Aorta (tissue), 5 donors: ENCODE measurements at regions not wholly inside any gene's neighbourhood (a gene's known extent, or its start where the extent isn't known, plus 50 kb on each side); places are given as distances from the start of the nearest gene placed in this dataset.
"Not testable (repeated sequence)": the region's sequence is repeated elsewhere in the genome, so short reads cannot be mapped to it uniquely, and the experiment has no call there.

Experiments used
- ATAC-seq: fragments of 200-7000 bp; cut with Tn5 transposase; one replicate; pipeline ENCODE4 v1.9.1; 2022; ENCODE audit warnings: moderate library complexity; ENCODE audit not compliant: low FRiP score
- DNase-seq, 2 donors: peaks; one replicate each; pipeline ENCODE4 v3.0.0-alpha.2; 2020
- H3K27ac ChIP-seq, 2 donors: one replicate each; pipeline ENCODE4 v1.5.1; 2013; ENCODE audit warnings: low read length in 2 of 2, mild to moderate bottlenecking in 2 of 2, moderate library complexity in 2 of 2, control low read depth in 1 of 2, inconsistent platforms in 1 of 2, low read depth in 1 of 2
- H3K27me3 ChIP-seq, 2 donors: one replicate each; pipeline ENCODE4 v1.6.1; 2013; ENCODE audit warnings: control low read depth in 1 of 2, low read length in 1 of 2, mild to moderate bottlenecking in 1 of 2, moderate library complexity in 1 of 2; ENCODE audit not compliant: insufficient read depth in 2 of 2, control insufficient read depth in 1 of 2
- H3K36me3 ChIP-seq, 2 donors: one replicate each; pipeline ENCODE4 v1.6.1; 2013; ENCODE audit warnings: control low read depth in 1 of 2, low read length in 1 of 2, mild to moderate bottlenecking in 1 of 2; ENCODE audit not compliant: insufficient read depth in 2 of 2, control insufficient read depth in 1 of 2
- H3K4me1 ChIP-seq, 2 donors: one replicate each; pipeline ENCODE4 v1.6.1; 2013; ENCODE audit warnings: low read length in 2 of 2, control low read depth in 1 of 2, mild to moderate bottlenecking in 1 of 2, moderate library complexity in 1 of 2; ENCODE audit not compliant: insufficient read depth in 2 of 2, control insufficient read depth in 1 of 2
- H3K4me3 ChIP-seq, 2 donors: one replicate each; pipeline ENCODE4 v1.5.1; 2013; ENCODE audit warnings: low read length in 2 of 2, control low read depth in 1 of 2, mild to moderate bottlenecking in 1 of 2
- H3K9me3 ChIP-seq: one replicate; pipeline ENCODE4 v1.6.1; 2013; ENCODE audit warnings: mild to moderate bottlenecking, low read length; ENCODE audit not compliant: control insufficient read depth
- WGBS, 2 donors: extraction: QIAGEN DNeasy Blood & Tissue Kit; methylation state at CpG; one replicate each; pipeline ENCODE4 v1.1.7; 2013; 5-methylcytosine and 5-hydroxymethylcytosine counted together
- intact Hi-C, 2 donors: fragments of 100-400 bp; cut with DNase I; formaldehyde crosslinking; loops; one replicate each; pipeline versions ENCODE4 v1.14.2 to v1.15.0; 2022
- donor health status: healthy with polysubstance abuse.
- donor health status: Bipolar disorder and iron deficiency.
- donor health status: DM: no; HTN: no; CAD: no.
- donor health status: DM: no; HTN: no; CAD: no.
- donor health status: DM: yes; HTN: yes; CAD: no.

GRCh38 chr1:120288814-120289600 is 112.7 kb upstream of the SEC22B start:
- ATAC-seq = peak; percentile 93
- H3K4me1 ChIP-seq, H3K4me3 ChIP-seq, H3K36me3 ChIP-seq, DNase-seq, intact Hi-C loops, H3K9me3 ChIP-seq, H3K27ac ChIP-seq, H3K27me3 ChIP-seq: not testable (repeated sequence)
- WGBS, 2 donors = no CpG with 5 or more reads among the region's 8 CpGs

- DNase-seq, intact Hi-C loops, H3K4me3 ChIP-seq, H3K36me3 ChIP-seq, H3K9me3 ChIP-seq, H3K27ac ChIP-seq, H3K4me1 ChIP-seq, H3K27me3 ChIP-seq: not testable (repeated sequence)
- WGBS, 2 donors = no CpG with 5 or more reads among the region's 6 CpGs
- peak; percentile 78 for ATAC-seq
These were observed 111.8 kb upstream of the SEC22B start for GRCh38 chr1:120288167-120288566.

DNA sequence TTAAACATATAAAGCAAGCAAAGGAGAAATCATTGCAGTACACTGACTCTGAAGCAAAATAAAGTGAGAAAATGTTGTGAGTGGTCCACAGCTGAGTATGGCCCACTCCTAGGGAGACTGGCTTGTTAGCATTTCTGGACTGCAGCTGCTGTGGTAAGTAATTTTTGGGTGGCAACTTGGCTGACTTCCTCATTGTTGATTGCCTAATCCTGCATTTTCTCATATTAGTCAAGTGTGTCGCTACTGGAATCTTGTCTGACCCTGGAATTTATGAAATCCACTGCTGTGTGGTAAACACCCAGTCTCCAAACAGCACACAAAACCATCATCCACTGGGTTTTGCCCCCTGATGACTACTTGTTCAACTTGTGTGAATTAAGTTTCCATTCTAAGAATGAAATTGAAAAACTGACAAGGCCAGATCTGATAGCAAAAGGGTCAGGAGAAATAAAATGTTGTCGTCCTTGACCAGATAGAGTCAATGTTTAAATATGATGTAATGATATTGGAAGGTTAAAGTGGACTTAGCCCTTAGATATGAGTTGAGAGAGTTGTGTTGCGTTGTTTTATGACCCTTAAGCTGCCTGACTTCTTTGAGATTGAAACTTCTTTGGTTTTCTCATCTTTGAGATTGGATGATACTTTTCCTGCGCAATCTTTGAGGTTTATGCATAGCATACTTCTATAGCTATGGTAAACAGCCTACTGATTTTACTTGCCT is 106.6 kb upstream of the SEC22B start:
- intact Hi-C loops, DNase-seq, H3K27me3 ChIP-seq, H3K4me3 ChIP-seq, H3K9me3 ChIP-seq, H3K27ac ChIP-seq, H3K36me3 ChIP-seq, H3K4me1 ChIP-seq: not testable (repeated sequence)
- peak; percentile 68 for ATAC-seq
- no CpG with 5 or more reads among the region's 4 CpGs for WGBS, 2 donors

DNA sequence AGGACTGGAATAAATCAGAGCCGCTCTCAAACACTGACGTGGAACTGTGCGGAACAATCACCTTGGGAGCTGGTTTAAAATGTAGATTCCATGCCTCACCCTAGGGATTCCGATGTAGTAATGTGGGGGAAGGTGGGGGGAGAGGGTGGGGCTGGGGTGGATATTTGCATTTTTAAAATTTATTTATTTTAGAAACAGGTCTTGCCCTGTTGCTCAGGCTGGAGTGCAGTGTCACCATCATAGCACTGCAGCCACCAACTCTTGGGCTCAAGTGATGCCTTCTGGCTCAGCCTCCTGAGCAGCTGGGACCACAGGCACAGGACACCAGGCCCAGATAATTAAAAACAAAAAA is 101.9 kb upstream of the SEC22B start:
- H3K27me3 ChIP-seq, H3K27ac ChIP-seq, DNase-seq, H3K4me1 ChIP-seq, ATAC-seq, H3K36me3 ChIP-seq, H3K9me3 ChIP-seq, H3K4me3 ChIP-seq, intact Hi-C loops: not testable (repeated sequence)
- WGBS, 2 donors = no CpG with 5 or more reads among the region's 4 CpGs

- intact Hi-C loops, H3K27me3 ChIP-seq, DNase-seq, H3K4me3 ChIP-seq, H3K4me1 ChIP-seq, H3K9me3 ChIP-seq, H3K36me3 ChIP-seq, H3K27ac ChIP-seq: not testable (repeated sequence)
- peak; percentile 61 for ATAC-seq
- WGBS, 2 donors = no CpG with 5 or more reads among the region's 26 CpGs
These were observed 101.3 kb upstream of the SEC22B start for GRCh38 chr1:120277428-120278258.

DNA sequence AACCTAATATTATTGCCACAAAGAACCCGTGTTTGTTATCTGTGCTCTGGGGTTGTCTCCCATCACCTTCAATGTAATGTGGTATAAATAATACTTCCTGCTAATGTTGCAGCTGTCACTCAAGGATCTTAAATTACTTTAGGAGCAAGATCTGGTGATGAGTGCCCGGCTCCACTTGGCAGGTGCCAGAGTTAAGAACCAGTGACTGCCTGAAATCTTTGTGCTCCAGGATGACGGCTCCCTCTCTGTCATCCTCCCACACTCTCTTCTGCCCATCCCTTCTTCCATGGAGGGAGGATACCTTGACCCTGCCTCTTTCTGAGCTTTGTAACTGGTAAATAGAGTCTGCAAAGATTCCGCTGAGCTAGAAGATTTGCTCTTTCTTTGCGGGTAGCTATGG is 100.4 kb upstream of the SEC22B start:
- H3K36me3 ChIP-seq, H3K9me3 ChIP-seq, ATAC-seq, H3K4me1 ChIP-seq, H3K27me3 ChIP-seq, DNase-seq, H3K27ac ChIP-seq, H3K4me3 ChIP-seq, intact Hi-C loops: not testable (repeated sequence)
- no CpG with 5 or more reads among the region's 5 CpGs for WGBS, 2 donors

GRCh38 chr1:120274438-120274837 is 98.1 kb upstream of the SEC22B start:
- WGBS, 2 donors = no CpG with 5 or more reads among the region's 3 CpGs
- intact Hi-C loops, ATAC-seq: not testable (repeated sequence)

DNA sequence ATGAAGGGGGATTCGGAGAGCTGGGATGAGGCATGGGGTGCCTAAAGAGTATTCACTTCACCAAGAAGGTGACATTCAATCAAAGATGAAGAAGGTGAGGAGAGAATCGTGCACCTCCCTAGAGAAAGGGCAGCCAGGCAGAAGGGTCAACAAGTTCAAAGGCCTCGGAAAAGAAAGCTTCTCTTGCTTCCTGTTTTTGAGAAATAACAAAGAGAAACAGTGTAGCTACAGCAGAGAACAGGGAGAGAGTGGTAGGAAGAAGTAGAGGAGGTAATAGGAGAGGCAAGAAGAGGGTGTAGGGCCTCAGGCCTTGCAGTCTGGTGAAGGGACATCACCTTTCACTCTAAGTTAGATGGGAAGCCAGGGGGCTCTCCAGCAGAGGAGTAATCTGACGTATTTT is 97.0 kb upstream of the SEC22B start:
- H3K4me1 ChIP-seq, ATAC-seq, H3K27ac ChIP-seq, DNase-seq, H3K27me3 ChIP-seq, H3K9me3 ChIP-seq, H3K4me3 ChIP-seq, H3K36me3 ChIP-seq, intact Hi-C loops: not testable (repeated sequence)
- 52 to 67% methylated on average over 2 of the region's 4 CpGs for WGBS, 2 donors

More at GRCh38 chr1:120274438-120274837, 98.1 kb upstream of the SEC22B start:
- not testable (repeated sequence) for H3K4me1 ChIP-seq, H3K27me3 ChIP-seq, DNase-seq, H3K4me3 ChIP-seq, H3K9me3 ChIP-seq, H3K27ac ChIP-seq, H3K36me3 ChIP-seq
